CD4-positive, alpha-beta memory T cell (primary cell): ENCODE measurements at regions not wholly inside any gene's neighbourhood (a gene's known extent, or its start where the extent isn't known, plus 50 kb on each side); places are given as distances from the start of the nearest gene placed in this dataset.

ENCODE experiments used
- CTCF ChIA-PET: fragments of 350-600 bp; sonication (Branson Sonifier 250); formaldehyde crosslinking; loops from one replicate; lab custom pipeline; 2021; ENCODE audit warnings: inconsistent platforms; ENCODE audit not compliant: partially characterized antibody; lab: Charles Lee
- POLR2A ChIA-PET: fragments of 350-600 bp; sonication (Branson Sonifier 250); formaldehyde crosslinking; loops from one replicate; lab custom pipeline; 2021; ENCODE audit not compliant: partially characterized antibody; lab: Charles Lee
- DNase-seq, 5 donors: peaks; one replicate each; pipeline versions ENCODE4 v3.0.0 to v3.0.0-alpha.2; 2020 to 2022; ENCODE audit warnings: mixed read lengths in 1 of 5
- H3K27ac ChIP-seq: one replicate; pipeline ENCODE4 v1.7.0; 2013; ENCODE audit warnings: low read depth, low read length
- H3K27me3 ChIP-seq: 2 replicates; pipeline ENCODE4 v1.7.0; 2013; ENCODE audit warnings: mild to moderate bottlenecking, low read length, moderate library complexity; ENCODE audit not compliant: insufficient read depth
- H3K36me3 ChIP-seq: 2 replicates; pipeline ENCODE4 v1.7.0; 2013; ENCODE audit warnings: mild to moderate bottlenecking, low read length, moderate library complexity; ENCODE audit not compliant: insufficient read depth
- H3K4me1 ChIP-seq: 2 replicates; pipeline ENCODE4 v1.7.0; 2013; ENCODE audit warnings: mild to moderate bottlenecking, low read length, moderate library complexity; ENCODE audit not compliant: insufficient read depth
- H3K4me3 ChIP-seq, 2 donors: one replicate each; pipeline ENCODE4 v1.7.0; 2013; ENCODE audit warnings: low read length in 2 of 2, mild to moderate bottlenecking in 1 of 2
- H3K9me3 ChIP-seq, 2 donors: one replicate each; pipeline ENCODE4 v1.7.0; 2013; ENCODE audit warnings: low read length in 2 of 2, control low read depth in 1 of 2; ENCODE audit not compliant: control insufficient read depth in 1 of 2
- H3K27ac Mint-ChIP-seq, 7 donors: one replicate each; pipeline ENCODE4 v1.8.0; 2020 to 2021; ENCODE audit warnings: mixed read lengths in 7 of 7, mild to moderate bottlenecking in 6 of 7, inconsistent platforms in 3 of 7, moderate library complexity in 3 of 7
- H3K27me3 Mint-ChIP-seq, 2 donors: one replicate each; pipeline ENCODE4 v1.8.0; 2020 to 2021; ENCODE audit warnings: mixed read lengths in 2 of 2
- H3K36me3 Mint-ChIP-seq, 2 donors: one replicate each; pipeline ENCODE4 v1.8.0; 2020 to 2021; ENCODE audit warnings: mixed read lengths in 2 of 2, inconsistent platforms in 1 of 2, mild to moderate bottlenecking in 1 of 2
- H3K4me1 Mint-ChIP-seq, 4 donors: one replicate each; pipeline ENCODE4 v1.8.0; 2020 to 2021; ENCODE audit warnings: mixed read lengths in 4 of 4, mild to moderate bottlenecking in 1 of 4
- H3K4me3 Mint-ChIP-seq, 8 donors: one replicate each; pipeline ENCODE4 v1.8.0; 2020 to 2021; ENCODE audit warnings: mixed read lengths in 8 of 8, mild to moderate bottlenecking in 7 of 8, moderate library complexity in 6 of 8, inconsistent platforms in 3 of 8
- H3K9me3 Mint-ChIP-seq, 8 donors: one replicate each; pipeline ENCODE4 v1.8.0; 2020 to 2021; ENCODE audit warnings: mixed read lengths in 8 of 8, mild to moderate bottlenecking in 5 of 8, inconsistent platforms in 3 of 8, moderate library complexity in 1 of 8
- intact Hi-C: fragments of 100-400 bp; cut with micrococcal nuclease; formaldehyde crosslinking; loops from one replicate; pipeline ENCODE4 v1.15.1; 2023

- intact Hi-C loops, result no loop called here
- Mint-ChIP-seq H3K36me3 (no peaks in the 10 kb centered on the region), H3K27ac (no peak overlapping the region), H3K4me3 (no peak overlapping the region), H3K9me3 (peaks cover 0 to 7% (median 3%) of the 10 kb centered on the region in 8 donors), H3K4me1 (no peaks in the 10 kb centered on the region), H3K27me3 (no peaks in the 10 kb centered on the region)
- Histone ChIP-seq H3K27ac (no peak overlapping the region), H3K4me3 (no peak overlapping the region), H3K27me3 (no peaks in the 10 kb centered on the region), H3K4me1 (no peaks in the 10 kb centered on the region), H3K9me3 (no peaks in the 10 kb centered on the region), H3K36me3 (no peaks in the 10 kb centered on the region)
- ChIA-PET POLR2A (no interaction called here), CTCF (no interaction called here)
- no peak for DNase-seq
Observed at GRCh38 chr13:65834897-65835296, 1395.2 kb downstream of the PCDH9 start.

- Mint-ChIP-seq H3K27me3 (no peaks in the 10 kb centered on the region), H3K9me3 (peaks cover 0 to 6% (median 2%) of the 10 kb centered on the region in 8 donors), H3K4me1 (no peaks in the 10 kb centered on the region), H3K27ac (no peak overlapping the region), H3K4me3 (no peak overlapping the region), H3K36me3 (no peaks in the 10 kb centered on the region)
- no peaks in the 10 kb centered on the region for H3K36me3 ChIP-seq
- H3K4me1 ChIP-seq, result no peaks in the 10 kb centered on the region
- CTCF ChIA-PET, result no interaction called here
- H3K9me3 ChIP-seq, result no peaks in the 10 kb centered on the region
- no peak overlapping the region for H3K27ac ChIP-seq
- no peak for DNase-seq
- H3K4me3 ChIP-seq, result no peak overlapping the region
- intact Hi-C loops, result no loop called here
- POLR2A ChIA-PET, result no interaction called here
- H3K27me3 ChIP-seq, result no peaks in the 10 kb centered on the region
Observed at GRCh38 chr13:65830411-65831205, 1399.5 kb downstream of the PCDH9 start.

GRCh38 chr13:65829241-65830008 is 1400.7 kb downstream of the PCDH9 start:
- POLR2A ChIA-PET, result no interaction called here
- H3K4me1 ChIP-seq, result no peaks in the 10 kb centered on the region
- peak in 1 of 5 donors; percentile 32 for DNase-seq
- intact Hi-C loops, result no loop called here
- Mint-ChIP-seq H3K4me3 (no peak overlapping the region), H3K4me1 (no peaks in the 10 kb centered on the region), H3K27ac (no peak overlapping the region), H3K9me3 (peaks cover 0 to 11% (median 3%) of the 10 kb centered on the region in 8 donors), H3K27me3 (no peaks in the 10 kb centered on the region), H3K36me3 (no peaks in the 10 kb centered on the region)
- H3K4me3 ChIP-seq, result no peak overlapping the region
- H3K27me3 ChIP-seq, result no peaks in the 10 kb centered on the region
- H3K9me3 ChIP-seq, result no peaks in the 10 kb centered on the region
- H3K36me3 ChIP-seq, result no peaks in the 10 kb centered on the region
- H3K27ac ChIP-seq, result no peak overlapping the region
- CTCF ChIA-PET, result no interaction called here

GRCh38 chr13:65826657-65827056 is 1403.5 kb downstream of the PCDH9 start:
- Histone ChIP-seq H3K27ac (no peak overlapping the region), H3K36me3 (no peaks in the 10 kb centered on the region), H3K4me1 (no peaks in the 10 kb centered on the region), H3K4me3 (no peak overlapping the region), H3K9me3 (no peaks in the 10 kb centered on the region), H3K27me3 (no peaks in the 10 kb centered on the region)
- CTCF ChIA-PET, result no interaction called here
- Mint-ChIP-seq H3K4me3 (no peak overlapping the region), H3K9me3 (peaks cover 0 to 12% (median 4%) of the 10 kb centered on the region in 8 donors), H3K27me3 (no peaks in the 10 kb centered on the region), H3K36me3 (no peaks in the 10 kb centered on the region), H3K4me1 (no peaks in the 10 kb centered on the region), H3K27ac (no peak overlapping the region)
- intact Hi-C loops, result no loop called here
- DNase-seq, result no peak
- POLR2A ChIA-PET, result no interaction called here

GRCh38 chr13:65825039-65825438 is 1405.1 kb downstream of the PCDH9 start:
- intact Hi-C loops, result no loop called here
- no peaks in the 10 kb centered on the region for H3K27me3 ChIP-seq
- no peak overlapping the region for H3K27ac ChIP-seq
- H3K36me3 Mint-ChIP-seq, result no peaks in the 10 kb centered on the region
- no peaks in the 10 kb centered on the region for H3K36me3 ChIP-seq
- ChIA-PET CTCF (no interaction called here), POLR2A (no interaction called here)
- H3K9me3 ChIP-seq, result no peaks in the 10 kb centered on the region
- H3K4me3 ChIP-seq, result no peak overlapping the region
- DNase-seq, result no peak
- no peak overlapping the region for H3K27ac Mint-ChIP-seq
- H3K4me1 Mint-ChIP-seq, result no peaks in the 10 kb centered on the region
- no peak overlapping the region for H3K4me3 Mint-ChIP-seq
- no peaks in the 10 kb centered on the region for H3K4me1 ChIP-seq
- no peaks in the 10 kb centered on the region for H3K27me3 Mint-ChIP-seq
- H3K9me3 Mint-ChIP-seq, result peaks cover 0 to 15% (median 4%) of the 10 kb centered on the region in 8 donors

GRCh38 chr13:65808061-65808460 is 1422.1 kb downstream of the PCDH9 start:
- H3K9me3 ChIP-seq, result no peaks in the 10 kb centered on the region
- H3K4me3 Mint-ChIP-seq, result no peak overlapping the region
- H3K27me3 ChIP-seq, result no peaks in the 10 kb centered on the region
- H3K4me1 ChIP-seq, result no peaks in the 10 kb centered on the region
- intact Hi-C loops, result no loop called here
- H3K27me3 Mint-ChIP-seq, result no peaks in the 10 kb centered on the region
- no peaks in the 10 kb centered on the region for H3K4me1 Mint-ChIP-seq
- H3K9me3 Mint-ChIP-seq, result peaks cover 2 to 10% (median 6%) of the 10 kb centered on the region in 8 donors
- ChIA-PET POLR2A (no interaction called here), CTCF (no interaction called here)
- H3K4me3 ChIP-seq, result no peak overlapping the region
- no peak overlapping the region for H3K27ac ChIP-seq
- H3K36me3 Mint-ChIP-seq, result no peaks in the 10 kb centered on the region
- H3K27ac Mint-ChIP-seq, result no peak overlapping the region
- DNase-seq, result no peak
- H3K36me3 ChIP-seq, result no peaks in the 10 kb centered on the region

- Histone ChIP-seq H3K36me3 (no peaks in the 10 kb centered on the region), H3K9me3 (no peaks in the 10 kb centered on the region), H3K4me3 (no peak overlapping the region), H3K27me3 (no peaks in the 10 kb centered on the region), H3K27ac (no peak overlapping the region), H3K4me1 (no peaks in the 10 kb centered on the region)
- DNase-seq, result no peak
- H3K36me3 Mint-ChIP-seq, result no peaks in the 10 kb centered on the region
- POLR2A ChIA-PET, result no interaction called here
- intact Hi-C loops, result no loop called here
- no peak overlapping the region for H3K27ac Mint-ChIP-seq
- H3K4me1 Mint-ChIP-seq, result no peaks in the 10 kb centered on the region
- no peaks in the 10 kb centered on the region for H3K27me3 Mint-ChIP-seq
- peaks cover 2 to 11% (median 5%) of the 10 kb centered on the region in 8 donors for H3K9me3 Mint-ChIP-seq
- CTCF ChIA-PET, result no interaction called here
- H3K4me3 Mint-ChIP-seq, result no peak overlapping the region
Observed at GRCh38 chr13:65803530-65804392, 1426.4 kb downstream of the PCDH9 start.
